Neuronal stem cell (in vitro differentiated cells): ENCODE measurements at regions not wholly inside any gene's neighbourhood (a gene's known extent, or its start where the extent isn't known, plus 50 kb on each side); places are given as distances from the start of the nearest gene placed in this dataset.
A peak's percentile ranks its signal among the peaks of the same experiment; 100 is the strongest.

Experiments
- DNase-seq: peaks from one replicate; pipeline ENCODE4 v3.0.0-alpha.2; 2013; ENCODE audit warnings: low spot score
- H2AFZ ChIP-seq: one replicate; pipeline ENCODE4 v1.6.1; 2013; ENCODE audit warnings: mild to moderate bottlenecking, low read length, inconsistent platforms
- H2AK5ac ChIP-seq: 2 replicates; pipeline ENCODE4 v1.6.1; 2013; ENCODE audit warnings: low read depth, mild to moderate bottlenecking, inconsistent platforms, low read length, moderate library complexity, mixed read lengths
- H2BK120ac ChIP-seq: 2 replicates; pipeline ENCODE4 v1.6.1; 2013; ENCODE audit warnings: low read depth, mild to moderate bottlenecking, inconsistent platforms, low read length, moderate library complexity, mixed read lengths
- H2BK12ac ChIP-seq: one replicate; pipeline ENCODE4 v1.6.1; 2013; ENCODE audit warnings: low read length, inconsistent platforms
- H2BK15ac ChIP-seq: 2 replicates; pipeline ENCODE4 v1.6.1; 2013; ENCODE audit warnings: mild to moderate bottlenecking, low read length, inconsistent platforms, mixed read lengths
- H2BK5ac ChIP-seq: one replicate; pipeline ENCODE4 v1.6.1; 2013; ENCODE audit warnings: inconsistent platforms, mild to moderate bottlenecking, low read length, moderate library complexity
- H3K14ac ChIP-seq: one replicate; pipeline ENCODE4 v1.6.1; 2013; ENCODE audit warnings: low read length, inconsistent platforms
- H3K18ac ChIP-seq: 2 replicates; pipeline ENCODE4 v1.6.1; 2013; ENCODE audit warnings: low read length, inconsistent platforms
- H3K23ac ChIP-seq: 2 replicates; pipeline ENCODE4 v1.6.1; 2013; ENCODE audit warnings: low read depth, mild to moderate bottlenecking, mixed read lengths, low read length, inconsistent platforms; ENCODE audit not compliant: poor library complexity
- H3K27ac ChIP-seq: replicated peaks from 3 replicates; pipeline ENCODE4 v1.5.1; 2013; ENCODE audit warnings: low read length, inconsistent platforms
- H3K27me3 ChIP-seq, 3 experiments: 2 replicates each; pipeline ENCODE4 v1.6.1; 2013; ENCODE audit warnings: low read length in 3 of 3, mild to moderate bottlenecking in 2 of 3, inconsistent platforms in 1 of 3, low read depth in 1 of 3, mixed read lengths in 1 of 3, moderate library complexity in 1 of 3; ENCODE audit not compliant: control insufficient read depth in 3 of 3, insufficient read depth in 3 of 3
- H3K36me3 ChIP-seq, 2 donors: replicated peaks in 1 of 2; 2 replicates each; pipeline ENCODE4 v1.6.1; 2013; ENCODE audit warnings: low read length in 2 of 2; ENCODE audit not compliant: control insufficient read depth in 2 of 2, insufficient read depth in 2 of 2
- H3K4ac ChIP-seq: 2 replicates; pipeline ENCODE4 v1.6.1; 2013; ENCODE audit warnings: inconsistent platforms, mild to moderate bottlenecking, low read length, moderate library complexity
- H3K4me1 ChIP-seq, 2 donors: 1 replicate in 1 of 2; 2 replicates in 1 of 2; pipeline ENCODE4 v1.6.1; 2013; ENCODE audit warnings: low read length in 2 of 2, low read depth in 1 of 2; ENCODE audit not compliant: control insufficient read depth in 2 of 2, insufficient read depth in 1 of 2
- H3K4me2 ChIP-seq: one replicate; pipeline ENCODE4 v1.6.1; 2013; ENCODE audit warnings: mild to moderate bottlenecking, low read length, inconsistent platforms; ENCODE audit not compliant: insufficient read depth, poor library complexity, severe bottlenecking
- H3K4me3 ChIP-seq, 2 donors: 2 replicates each; pipeline ENCODE4 v1.5.1; 2013; ENCODE audit warnings: low read length in 2 of 2, mild to moderate bottlenecking in 2 of 2, inconsistent platforms in 1 of 2, moderate library complexity in 1 of 2
- H3K79me1 ChIP-seq: one replicate; pipeline ENCODE4 v1.6.1; 2013; ENCODE audit warnings: low read depth, mild to moderate bottlenecking, inconsistent platforms, low read length, moderate library complexity
- H3K9ac ChIP-seq: one replicate; pipeline ENCODE4 v1.6.1; 2013; ENCODE audit warnings: mild to moderate bottlenecking, low read depth, low read length, inconsistent platforms; ENCODE audit not compliant: poor library complexity
- H3K9me3 ChIP-seq, 2 donors: replicated peaks in 1 of 2; 2 replicates each; pipeline versions ENCODE3 to v1.6.1; 2013; ENCODE audit warnings: low read length in 2 of 2, mild to moderate bottlenecking in 2 of 2, inconsistent platforms in 1 of 2, low read depth in 1 of 2, mixed read lengths in 1 of 2, moderate library complexity in 1 of 2; ENCODE audit not compliant: control insufficient read depth in 2 of 2, insufficient read depth in 1 of 2
- H4K8ac ChIP-seq: one replicate; pipeline ENCODE4 v1.6.1; 2013; ENCODE audit warnings: low read depth, mild to moderate bottlenecking, inconsistent platforms, low read length, moderate library complexity
- H4K91ac ChIP-seq: one replicate; pipeline ENCODE4 v1.6.1; 2013; ENCODE audit warnings: low read length, low read depth, mild to moderate bottlenecking, inconsistent platforms; ENCODE audit not compliant: poor library complexity
- WGBS, 2 donors: extraction: QIAGEN DNeasy Blood & Tissue Kit; methylation state at CpG; one replicate each; pipeline ENCODE4 v1.1.7; 2013; ENCODE audit warnings: missing lambda C conversion rate in 2 of 2, mixed read lengths in 1 of 2; ENCODE audit not compliant: insufficient read length in 2 of 2, insufficient replicate concordance in 1 of 2; ENCODE audit errors: extremely low coverage in 2 of 2; 5-methylcytosine and 5-hydroxymethylcytosine counted together

- H3K18ac ChIP-seq: peak overlapping the region; percentile 31
- no peak overlapping the region for H3K4me2 ChIP-seq
- H3K4me1 ChIP-seq: peaks cover 0 to 2% of the 10 kb centered on the region in 2 donors
- no CpG with 5 or more reads among the region's 7 CpGs for WGBS, 2 donors
- H2BK120ac ChIP-seq: no peak overlapping the region
- H3K27ac ChIP-seq: no peak overlapping the region
- H3K4ac ChIP-seq: no peak overlapping the region
- peaks cover 0 to 6% of the 10 kb centered on the region in 2 donors for H3K9me3 ChIP-seq
- H3K79me1 ChIP-seq: no peaks in the 10 kb centered on the region
- DNase-seq: no peak
- H3K9ac ChIP-seq: no peak overlapping the region
- H2BK15ac ChIP-seq: peak overlapping the region; percentile 77
- no peak overlapping the region for H3K4me3 ChIP-seq
- no peak overlapping the region for H2AK5ac ChIP-seq
- H4K91ac ChIP-seq: no peak overlapping the region
- no peak overlapping the region for H2BK12ac ChIP-seq
- H4K8ac ChIP-seq: peak overlapping the region; percentile 45
- no peaks in the 10 kb centered on the region for H3K36me3 ChIP-seq
- H3K14ac ChIP-seq: no peak overlapping the region
- H3K23ac ChIP-seq: peak overlapping the region; percentile 9
- no peaks in the 10 kb centered on the region for H3K27me3 ChIP-seq
- peak overlapping the region; percentile 35 for H2BK5ac ChIP-seq
- no peak overlapping the region for H2AFZ ChIP-seq
Measured at GRCh38 chr14:29168149-29168548, 401.6 kb downstream of the FOXG1 start.

GRCh38 chr14:29169408-29169807 lies 402.8 kb downstream of the FOXG1 start:
- Histone ChIP-seq H4K91ac (no peak overlapping the region), H4K8ac (no peak overlapping the region), H3K36me3 (no peaks in the 10 kb centered on the region), H3K14ac (peak overlapping the region; percentile 85), H3K4ac (no peak overlapping the region), H3K18ac (peak overlapping the region; percentile 63), H3K79me1 (no peaks in the 10 kb centered on the region), H2BK120ac (no peak overlapping the region), H3K27ac (no peak overlapping the region), H3K9ac (no peak overlapping the region), H3K9me3 (peaks cover 0 to 6% of the 10 kb centered on the region in 2 donors), H3K4me1 (peaks cover 0 to 2% of the 10 kb centered on the region in 2 donors), H3K4me3 (peak overlapping the region in 1 of 2 donors; percentile 65), H2BK15ac (peak overlapping the region; percentile 95), H3K4me2 (no peak overlapping the region), H2BK5ac (no peak overlapping the region), H3K23ac (peak overlapping the region; percentile 68), H2AK5ac (peak overlapping the region; percentile 11), H3K27me3 (no peaks in the 10 kb centered on the region), H2BK12ac (peak overlapping the region; percentile 82), H2AFZ (no peak overlapping the region)
- no CpG with 5 or more reads among the region's 5 CpGs for WGBS, 2 donors
- no peak for DNase-seq

DNA sequence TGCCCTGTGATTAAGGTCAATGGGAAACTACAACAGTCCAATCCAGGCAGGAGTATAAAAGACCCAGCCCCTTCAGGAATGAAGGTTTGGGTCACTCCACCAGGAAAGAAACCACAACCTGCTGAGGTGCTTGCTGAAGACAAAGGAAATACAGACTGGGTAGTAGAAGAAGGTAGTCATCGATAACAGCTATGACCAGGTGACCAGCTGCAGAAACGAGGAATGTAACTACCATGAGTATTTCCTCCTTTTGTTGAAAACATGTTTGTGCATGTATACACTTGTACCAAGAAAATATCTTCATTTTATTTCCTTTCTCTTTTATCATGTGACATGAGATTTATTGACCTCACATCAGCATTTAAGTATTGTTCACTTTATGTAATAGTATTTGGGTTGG lies 409.1 kb downstream of the FOXG1 start:
- H4K91ac ChIP-seq: no peak overlapping the region
- H2BK120ac ChIP-seq: no peak overlapping the region
- H4K8ac ChIP-seq: no peak overlapping the region
- no peak overlapping the region for H2BK15ac ChIP-seq
- DNase-seq: no peak
- H2AFZ ChIP-seq: no peak overlapping the region
- H3K4me3 ChIP-seq: no peak overlapping the region
- no peaks in the 10 kb centered on the region for H3K27me3 ChIP-seq
- H3K9ac ChIP-seq: no peak overlapping the region
- no peak overlapping the region for H3K4me2 ChIP-seq
- no peak overlapping the region for H2AK5ac ChIP-seq
- H3K23ac ChIP-seq: no peak overlapping the region
- H3K4me1 ChIP-seq: no peaks in the 10 kb centered on the region
- H3K14ac ChIP-seq: no peak overlapping the region
- WGBS, 2 donors: no CpG with 5 or more reads among the region's 2 CpGs
- no peak overlapping the region for H3K4ac ChIP-seq
- H3K79me1 ChIP-seq: no peaks in the 10 kb centered on the region
- H2BK5ac ChIP-seq: no peak overlapping the region
- H3K18ac ChIP-seq: no peak overlapping the region
- H3K27ac ChIP-seq: no peak overlapping the region
- H2BK12ac ChIP-seq: no peak overlapping the region
- H3K9me3 ChIP-seq: no peaks in the 10 kb centered on the region
- no peaks in the 10 kb centered on the region for H3K36me3 ChIP-seq

DNA sequence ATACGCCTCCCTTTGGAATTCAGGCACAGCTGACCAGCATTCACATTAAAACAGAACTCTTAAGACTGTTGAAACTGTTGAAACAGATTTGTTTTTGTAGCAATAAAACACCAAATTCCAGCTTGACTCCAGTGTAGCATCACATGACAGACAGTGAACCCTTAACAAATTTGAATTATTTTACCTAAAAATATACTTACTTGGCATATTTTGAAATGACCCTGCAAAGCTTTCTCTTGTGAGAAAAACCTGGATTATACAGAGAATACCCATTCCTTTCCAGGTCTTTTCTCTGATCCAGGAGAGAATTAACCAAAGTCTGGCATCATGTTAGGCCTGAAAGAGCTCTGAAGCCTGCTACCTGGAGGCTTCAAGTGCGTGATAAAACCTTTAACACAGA lies 410.3 kb downstream of the FOXG1 start:
- Histone ChIP-seq H3K18ac (no peak overlapping the region), H3K9me3 (no peaks in the 10 kb centered on the region), H2AK5ac (no peak overlapping the region), H4K8ac (no peak overlapping the region), H4K91ac (no peak overlapping the region), H2BK120ac (no peak overlapping the region), H3K27me3 (no peaks in the 10 kb centered on the region), H3K36me3 (no peaks in the 10 kb centered on the region), H3K14ac (no peak overlapping the region), H3K4me3 (no peak overlapping the region), H2AFZ (no peak overlapping the region), H3K4me1 (no peaks in the 10 kb centered on the region), H2BK12ac (no peak overlapping the region), H3K23ac (no peak overlapping the region), H3K4ac (no peak overlapping the region), H2BK15ac (no peak overlapping the region), H2BK5ac (no peak overlapping the region), H3K9ac (no peak overlapping the region), H3K4me2 (no peak overlapping the region), H3K27ac (no peak overlapping the region), H3K79me1 (no peaks in the 10 kb centered on the region)
- no CpG with 5 or more reads among the region's 2 CpGs for WGBS, 2 donors
- DNase-seq: no peak
